22Rv1 (cell line): ENCODE measurements at regions not wholly inside any gene's neighbourhood (a gene's known extent, or its start where the extent isn't known, plus 50 kb on each side); places are given as distances from the start of the nearest gene placed in this dataset.
"Not testable (repeated sequence)": the region's sequence is repeated elsewhere in the genome, so short reads cannot be mapped to it uniquely, and the experiment has no call there.

ENCODE experiments used
- CTCF ChIP-seq: fragments of 450-650 bp; IDR thresholded peaks from 2 replicates; pipeline ENCODE4 v1.5.1; 2017; ENCODE audit warnings: mild to moderate bottlenecking
- ZFX ChIP-seq: fragments of 450-650 bp; IDR thresholded peaks from 2 replicates; pipeline ENCODE4 v1.6.1; 2017; ENCODE audit warnings: antibody characterized with exemption, borderline replicate concordance

GRCh38 chr12:9471501-9471900, 136.2 kb downstream of the KLRB1 start:
- TF ChIP-seq CTCF, ZFX: not testable (repeated sequence)
